GM19324 (cell line): ENCODE measurements at regions not wholly inside any gene's neighbourhood (a gene's known extent, or its start where the extent isn't known, plus 50 kb on each side); places are given as distances from the start of the nearest gene placed in this dataset.

ENCODE experiments used
- ATAC-seq: cut with Tn5 transposase; IDR thresholded peaks from one replicate; pipeline ENCODE4 v1.9.1; 2021; ENCODE audit warnings: mild to moderate bottlenecking, moderate library complexity; ENCODE audit not compliant: unreplicated experiment, low FRiP score

DNA sequence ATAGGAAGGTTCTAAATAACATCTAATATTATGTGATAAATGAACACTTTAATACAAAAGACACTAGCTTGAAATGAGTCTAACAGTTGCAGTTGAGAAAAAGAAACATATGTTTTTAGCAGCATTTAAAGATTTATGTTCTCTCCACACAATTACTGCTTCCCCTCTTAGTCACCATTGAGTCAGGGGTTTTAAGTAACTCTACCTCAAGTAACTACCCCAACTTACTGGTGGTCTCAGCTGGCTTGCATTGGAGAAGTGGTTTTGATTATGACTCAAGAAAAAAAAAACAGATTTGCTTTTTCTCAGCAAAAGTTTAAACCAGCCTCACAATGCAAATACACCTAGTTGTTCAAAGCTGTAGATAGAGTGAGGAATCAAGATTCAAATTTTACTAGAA is 1216.5 kb upstream of the CDH9 start:
- no peak for ATAC-seq

DNA sequence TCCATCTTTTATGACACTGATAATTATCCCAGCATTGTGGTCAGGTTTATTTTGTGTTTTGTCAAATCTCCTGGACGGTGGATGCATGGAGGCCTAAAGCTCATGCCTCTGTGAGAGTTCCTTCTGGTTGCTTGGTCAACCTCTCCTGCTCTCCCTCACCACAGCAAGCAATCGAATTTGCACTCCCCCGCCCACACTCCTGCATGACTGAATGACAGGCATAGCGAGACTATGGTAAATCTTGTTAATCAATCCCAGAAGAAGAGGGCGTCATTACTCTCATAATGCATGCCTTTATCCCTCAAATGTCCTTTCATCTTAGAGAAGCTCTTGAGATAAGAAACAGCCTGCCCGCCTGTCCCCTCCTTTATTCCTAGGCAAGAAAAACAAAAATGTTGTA is 1215.0 kb upstream of the CDH9 start:
- ATAC-seq: no peak

DNA sequence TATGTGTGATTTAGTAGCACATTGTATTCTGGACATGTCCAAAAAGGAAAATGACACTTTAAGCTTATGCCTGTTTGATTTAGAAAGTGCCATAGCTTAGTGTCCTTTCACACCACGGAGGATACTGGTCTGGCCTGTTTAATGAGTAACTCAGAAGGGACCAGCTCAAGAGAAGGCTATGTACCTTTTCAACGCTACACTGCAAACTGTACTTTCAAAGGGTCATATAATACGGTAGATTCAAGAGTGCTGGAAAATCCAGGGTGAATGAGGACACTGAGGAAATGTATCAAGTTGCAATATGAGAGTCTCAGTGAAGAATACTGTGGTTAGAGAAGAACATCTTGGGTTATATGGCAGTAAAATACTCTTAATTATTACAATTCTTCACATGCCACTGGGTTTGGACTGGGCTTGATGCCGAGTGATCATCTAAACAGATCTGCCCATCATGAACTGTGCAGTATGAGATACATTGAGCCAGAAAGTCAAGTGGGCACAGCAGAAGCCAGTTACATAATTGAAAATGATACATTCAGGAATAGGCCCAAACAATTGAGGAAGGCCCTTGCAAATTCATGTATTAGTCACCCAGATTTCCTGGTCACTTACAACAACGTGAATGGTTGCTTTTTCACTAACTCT is 1211.5 kb upstream of the CDH9 start:
- ATAC-seq: no peak

DNA sequence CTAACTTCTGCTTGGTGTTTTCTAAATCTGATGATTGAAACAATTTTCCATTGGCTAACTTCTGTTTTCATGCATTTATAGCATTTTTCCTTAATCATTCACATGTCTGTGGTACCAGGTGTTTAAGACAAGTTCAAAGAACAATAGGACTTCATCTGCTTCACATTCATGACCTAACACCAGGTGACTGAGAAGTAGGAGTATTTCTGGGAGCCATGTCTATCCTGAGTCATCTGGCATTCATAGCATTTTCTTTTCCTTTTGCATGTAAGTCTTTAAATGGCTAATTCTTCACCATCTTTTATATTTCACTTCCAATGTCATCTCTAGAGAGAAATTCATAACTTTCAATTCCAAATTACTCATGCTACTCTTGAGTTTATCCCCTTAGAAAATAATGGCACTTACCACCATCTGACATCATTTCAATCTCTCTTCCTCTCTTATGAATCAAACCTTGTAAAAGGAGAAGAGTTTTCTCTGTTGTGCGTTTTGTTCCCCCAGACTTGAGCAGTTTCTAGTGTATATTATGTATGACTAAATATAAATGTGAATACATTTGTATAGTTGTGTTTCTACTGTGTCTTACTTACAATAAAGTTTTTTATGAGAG is 1196.1 kb upstream of the CDH9 start:
- ATAC-seq: no peak

DNA sequence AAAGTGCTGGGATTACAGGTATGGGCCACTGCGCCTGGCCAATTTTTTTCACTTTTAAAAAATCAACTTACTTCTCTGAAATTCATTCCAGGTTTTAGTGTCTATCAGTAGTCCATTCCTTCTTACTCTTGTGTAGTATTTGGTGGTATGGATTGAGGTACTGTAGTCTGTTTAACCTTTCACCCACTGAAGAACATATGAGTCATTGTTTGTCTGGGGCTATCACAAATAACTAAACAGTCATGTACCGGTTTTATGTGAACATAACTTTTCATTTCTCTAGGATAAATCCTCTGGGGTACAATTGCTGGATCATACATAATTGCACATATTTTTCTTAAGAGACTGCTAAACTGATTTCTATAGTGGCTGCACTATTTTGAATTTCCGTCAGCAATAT is 1188.0 kb upstream of the CDH9 start:
- ATAC-seq: no peak

DNA sequence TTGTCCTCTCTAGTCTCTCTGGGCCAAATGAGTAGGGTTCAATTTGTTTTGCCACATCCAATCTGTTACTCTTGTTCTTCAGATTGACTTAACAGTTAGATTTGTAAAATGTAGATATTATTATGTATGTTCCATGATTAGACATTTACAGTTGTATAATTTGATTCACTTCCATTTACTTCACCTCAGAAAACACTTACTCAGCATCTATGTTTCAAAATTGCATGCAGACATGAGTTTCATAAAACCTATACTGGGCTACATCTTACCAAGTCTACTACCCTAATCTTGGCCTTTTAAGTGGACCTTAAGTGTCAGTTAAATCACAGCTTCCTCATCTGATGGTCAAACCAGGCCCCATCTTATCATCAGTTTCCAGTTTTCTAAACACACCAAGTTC is 1181.2 kb upstream of the CDH9 start:
- ATAC-seq: no peak

DNA sequence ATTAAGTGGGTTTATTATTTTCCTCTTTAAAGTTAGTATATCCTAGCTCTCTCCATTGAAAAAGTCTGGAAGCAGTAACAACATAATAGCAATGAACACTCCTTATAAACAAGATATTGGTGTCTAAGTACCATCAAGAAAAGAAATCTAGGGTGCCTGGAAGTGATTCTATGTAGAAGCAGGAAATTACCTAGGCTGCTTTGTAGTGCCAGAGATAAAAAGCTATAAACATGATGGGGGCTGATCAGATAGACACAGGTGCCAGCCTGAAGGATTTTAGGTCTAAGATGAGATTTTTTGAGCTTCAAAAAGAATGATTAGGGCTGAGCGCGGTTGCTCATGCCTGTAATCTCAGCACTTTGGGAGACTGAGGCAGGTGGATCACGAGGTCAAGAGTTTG is 1179.3 kb upstream of the CDH9 start:
- ATAC-seq: no peak

DNA sequence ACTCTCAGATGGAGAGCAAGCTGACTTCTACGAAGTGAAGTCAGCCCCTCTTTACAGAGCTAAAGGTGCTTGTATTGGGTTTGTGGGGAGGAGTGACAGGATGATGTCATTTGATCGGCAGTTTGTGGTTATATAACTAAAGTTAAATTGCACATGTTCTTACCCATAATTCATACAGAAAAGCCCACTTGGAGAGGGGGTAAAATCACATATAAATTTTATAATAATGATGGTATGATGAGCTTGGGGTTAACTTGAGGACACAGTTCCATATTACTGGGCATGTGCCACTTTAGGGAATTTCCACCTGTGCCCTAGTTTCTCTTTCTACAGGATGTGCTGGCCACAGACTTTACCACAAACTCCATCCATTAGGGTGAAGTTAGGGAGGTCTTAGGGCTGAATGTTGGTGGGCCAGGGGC is 1178.6 kb upstream of the CDH9 start:
- no peak for ATAC-seq

DNA sequence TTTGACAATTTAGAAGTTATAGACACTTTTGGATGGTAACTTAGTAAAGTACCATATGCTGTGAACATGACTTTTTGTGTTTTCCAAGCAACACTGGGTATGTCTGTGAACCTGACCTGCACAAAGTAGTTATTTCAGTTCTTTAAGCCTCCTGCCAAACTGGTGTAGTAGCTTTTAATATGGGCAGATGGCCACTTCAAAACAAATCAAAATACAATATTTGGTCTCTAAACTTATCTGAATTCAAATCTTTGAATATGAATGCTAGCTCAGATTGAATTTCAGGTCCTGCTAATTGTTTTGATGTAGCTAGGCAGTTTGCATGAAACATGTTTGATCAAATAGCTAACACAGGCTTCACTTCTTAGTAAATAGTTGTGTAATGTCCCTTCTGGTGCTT is 1176.7 kb upstream of the CDH9 start:
- no peak for ATAC-seq

DNA sequence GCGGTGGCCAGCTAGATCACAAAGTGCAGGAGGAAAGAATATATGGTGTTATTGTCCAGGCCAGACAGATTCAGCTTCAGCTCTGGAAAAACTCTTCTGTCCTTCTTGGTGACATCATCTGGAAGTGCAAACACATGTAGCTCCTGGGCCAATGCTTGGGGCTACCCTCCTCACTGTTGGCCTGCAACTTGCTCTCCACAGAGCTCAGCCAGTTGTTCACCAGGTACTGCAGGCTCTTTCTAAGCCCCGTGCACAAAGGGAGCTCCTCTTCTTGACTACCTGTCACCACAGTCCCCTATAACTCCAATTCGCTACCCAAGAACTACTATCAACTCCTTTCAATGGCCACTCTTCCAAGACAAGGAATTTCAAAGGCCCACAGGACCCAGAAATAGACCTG is 1175.9 kb upstream of the CDH9 start:
- ATAC-seq: no peak

DNA sequence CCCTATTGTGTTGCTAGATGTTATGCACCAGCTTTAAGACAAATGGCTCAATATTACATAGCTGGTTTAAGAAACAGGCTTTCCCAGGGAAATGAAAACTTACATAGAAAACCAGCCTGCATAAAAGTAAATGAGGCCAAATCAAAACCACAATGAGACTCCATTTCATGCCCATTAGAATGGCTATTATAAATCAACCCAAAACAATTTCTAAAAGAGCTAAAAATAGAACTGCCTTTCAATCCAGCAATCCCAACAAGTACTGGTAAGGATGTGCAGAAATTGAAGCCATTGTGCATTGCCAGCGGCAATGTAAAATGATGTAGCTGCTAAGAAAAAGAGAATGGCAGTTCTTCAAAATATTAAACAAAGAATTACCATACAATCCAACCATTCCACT is 1170.0 kb upstream of the CDH9 start:
- ATAC-seq: no peak

DNA sequence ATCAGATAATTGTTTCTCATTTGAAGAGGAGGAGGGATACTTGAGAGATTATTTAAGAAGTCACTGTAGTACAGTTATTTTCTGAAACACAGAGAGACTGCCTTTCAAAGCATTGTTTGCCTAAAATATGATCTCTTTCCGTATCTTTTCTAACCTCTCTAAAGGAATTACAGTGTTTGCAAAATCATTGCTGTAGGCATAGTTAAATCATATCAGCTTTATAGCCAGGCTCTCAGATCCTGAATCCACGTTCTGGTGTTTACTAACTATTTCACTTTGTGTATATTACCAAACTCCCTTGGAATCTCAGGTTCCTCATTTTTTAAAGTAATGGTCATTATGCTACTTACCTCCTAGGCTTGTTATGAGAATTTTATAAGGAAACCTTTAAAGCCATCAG is 1151.6 kb upstream of the CDH9 start:
- ATAC-seq: no peak

DNA sequence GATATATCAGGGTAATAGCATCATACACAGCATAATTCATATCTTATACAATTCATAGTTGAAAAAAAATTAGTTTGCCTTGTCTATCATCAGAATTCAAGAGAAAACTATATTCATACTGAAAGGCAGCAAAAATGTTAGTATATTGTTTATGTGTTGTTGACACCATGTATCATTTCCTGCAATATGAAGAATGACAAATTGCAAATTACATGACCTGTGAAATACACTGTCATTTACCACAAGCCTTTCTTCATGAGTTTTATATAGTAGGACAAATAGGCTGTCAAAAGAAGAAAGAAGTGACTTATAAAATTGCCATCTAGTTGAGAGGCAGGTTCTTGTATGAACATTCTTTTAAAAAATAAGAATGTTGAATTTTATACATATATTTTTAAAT is 1136.3 kb upstream of the CDH9 start:
- no peak for ATAC-seq

DNA sequence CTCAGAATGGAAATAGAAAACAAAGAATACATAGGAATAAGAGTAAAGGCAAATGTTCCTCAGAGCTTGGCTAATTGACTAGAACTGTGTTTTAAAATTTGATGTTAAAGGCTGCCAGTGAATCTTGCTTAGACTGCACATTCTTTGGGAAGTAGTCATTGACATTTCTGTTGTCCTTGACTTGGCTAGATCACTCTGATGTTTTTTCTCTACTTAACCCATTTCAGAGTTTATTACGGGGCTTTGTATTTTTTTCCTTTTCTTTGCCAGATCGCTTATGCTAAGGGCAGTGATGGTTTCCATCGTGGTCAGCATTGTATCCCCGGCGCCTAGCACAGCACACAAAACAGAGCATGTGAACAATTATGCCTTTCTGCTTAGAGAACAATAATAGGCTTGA is 1126.7 kb upstream of the CDH9 start:
- ATAC-seq: no peak

DNA sequence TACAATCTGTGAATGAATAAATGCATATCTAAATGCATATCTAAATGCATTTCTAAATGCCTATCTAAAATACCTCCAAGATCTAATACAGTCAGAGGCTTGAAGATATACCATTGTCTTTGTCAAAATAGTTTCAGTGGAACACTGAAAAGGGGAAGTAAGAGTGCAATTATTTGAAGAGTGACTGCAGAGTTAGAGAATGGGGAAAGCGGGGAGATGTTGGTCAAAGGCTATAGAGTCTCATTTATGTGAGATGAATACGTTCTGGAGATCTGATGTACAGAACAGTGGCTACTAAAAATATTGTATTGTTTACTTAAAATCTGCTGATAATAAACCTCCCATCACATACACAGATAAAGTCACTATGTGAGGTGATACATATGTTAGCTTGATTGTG is 1126.2 kb upstream of the CDH9 start:
- ATAC-seq: no peak

DNA sequence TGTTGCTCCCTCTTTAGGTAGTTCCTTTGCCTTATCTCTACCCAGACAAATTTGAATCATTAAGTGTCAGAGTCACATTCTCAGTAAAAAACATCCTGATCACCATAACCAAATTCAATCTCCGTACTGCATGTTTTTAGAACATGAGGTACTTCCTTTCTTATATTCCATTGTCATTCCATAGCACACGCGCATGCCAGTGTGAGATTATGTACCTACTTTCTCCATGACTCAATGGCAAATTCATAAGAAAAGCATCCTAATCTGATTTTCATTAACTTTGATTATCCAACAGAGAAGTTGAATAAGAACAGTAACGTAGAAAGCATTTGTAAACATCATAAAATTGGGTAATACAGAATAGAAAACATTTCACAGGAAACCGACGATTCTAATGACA is 1118.6 kb upstream of the CDH9 start:
- no peak for ATAC-seq

DNA sequence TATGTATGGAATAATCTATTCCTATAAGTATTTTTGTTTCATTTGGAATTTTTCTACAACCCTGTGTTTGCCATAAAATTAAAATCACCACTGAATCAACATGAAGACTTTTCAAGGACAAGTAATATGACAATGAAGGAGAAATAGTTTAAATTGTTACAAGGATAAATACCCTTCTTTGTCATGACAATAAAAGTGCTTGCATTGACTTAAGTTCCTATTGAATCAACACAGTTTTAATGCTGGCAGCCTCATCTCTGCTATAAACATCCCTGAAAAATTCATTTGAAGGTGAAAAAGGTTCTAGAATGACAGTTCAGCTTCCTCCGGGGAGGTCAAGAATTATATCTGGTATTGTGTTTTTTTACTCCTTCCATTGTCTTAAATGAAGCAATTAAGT is 1105.1 kb upstream of the CDH9 start:
- no peak for ATAC-seq

DNA sequence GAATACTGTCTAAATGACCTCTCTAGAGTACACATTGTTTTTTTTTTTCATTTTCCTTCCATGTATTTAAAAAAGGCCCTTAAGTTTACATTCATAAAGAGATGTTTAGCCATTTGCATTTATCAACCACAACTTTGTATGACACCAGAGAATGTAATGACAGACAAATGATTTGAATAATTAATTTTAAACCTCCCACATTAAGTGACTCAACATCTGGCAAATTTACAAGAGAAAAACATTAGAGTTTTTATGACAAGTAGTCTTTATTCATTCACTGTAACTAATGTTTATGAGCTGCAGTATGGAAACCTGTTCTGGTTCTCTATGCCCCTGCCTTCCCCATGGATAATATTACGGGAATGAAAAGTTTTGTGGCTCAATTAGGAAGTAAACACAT is 1093.8 kb upstream of the CDH9 start:
- ATAC-seq: no peak

DNA sequence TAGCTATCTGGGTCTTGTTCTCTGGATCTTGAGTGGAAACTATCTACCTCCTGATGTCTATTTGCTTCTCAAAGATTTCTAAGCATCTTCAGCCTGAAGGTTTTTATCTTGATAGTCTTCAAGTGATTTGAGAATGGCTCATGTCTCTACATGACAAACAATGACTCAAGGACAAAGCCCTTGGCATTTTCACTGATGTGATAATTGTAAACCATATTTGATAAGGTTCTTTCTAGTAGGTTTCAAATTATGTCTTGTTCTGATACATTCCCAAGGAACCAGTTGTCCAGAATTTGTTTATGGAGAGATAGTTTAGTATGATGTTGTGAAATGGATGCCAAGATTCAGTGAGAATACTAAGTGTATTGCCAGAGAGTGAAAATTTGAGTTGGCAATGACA is 1079.3 kb upstream of the CDH9 start:
- no peak for ATAC-seq

DNA sequence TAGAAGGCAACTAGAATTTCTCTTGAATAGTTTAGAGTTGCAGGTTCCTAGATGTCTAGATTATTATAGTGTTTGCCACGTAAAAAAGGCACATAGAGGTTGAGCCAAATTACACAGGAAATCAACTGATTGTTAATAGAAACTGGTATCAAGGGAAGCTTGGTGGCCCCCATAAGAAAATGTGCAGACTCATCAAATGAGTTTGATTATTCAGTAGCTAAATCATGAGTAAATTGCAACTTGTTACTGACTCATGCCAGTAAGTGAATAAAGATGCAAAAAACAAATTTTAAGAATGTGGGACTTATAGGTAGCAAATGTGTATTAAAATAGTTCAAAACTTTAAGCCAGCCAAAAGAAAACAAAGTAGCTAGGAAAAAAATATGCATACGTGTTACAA is 1078.9 kb upstream of the CDH9 start:
- no peak for ATAC-seq

DNA sequence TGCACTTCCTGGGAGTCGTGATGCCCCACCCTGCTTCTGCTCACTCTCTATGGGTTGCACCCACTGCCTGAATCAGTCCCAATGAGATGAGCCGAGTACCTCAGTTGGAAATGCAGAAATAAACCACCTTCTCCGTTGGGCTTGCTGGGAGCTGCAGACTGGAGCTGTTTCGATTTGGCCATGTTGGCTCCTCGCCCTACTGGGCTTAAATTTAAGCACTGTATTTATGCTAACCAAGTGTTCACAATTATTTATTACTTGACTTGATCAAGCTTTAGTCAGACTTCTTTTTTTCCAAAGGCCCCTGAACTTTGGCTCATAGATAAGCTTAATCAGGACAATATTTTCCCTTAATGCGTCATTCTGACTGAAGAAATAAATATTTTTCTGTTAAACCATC is 1072.4 kb upstream of the CDH9 start:
- no peak for ATAC-seq

DNA sequence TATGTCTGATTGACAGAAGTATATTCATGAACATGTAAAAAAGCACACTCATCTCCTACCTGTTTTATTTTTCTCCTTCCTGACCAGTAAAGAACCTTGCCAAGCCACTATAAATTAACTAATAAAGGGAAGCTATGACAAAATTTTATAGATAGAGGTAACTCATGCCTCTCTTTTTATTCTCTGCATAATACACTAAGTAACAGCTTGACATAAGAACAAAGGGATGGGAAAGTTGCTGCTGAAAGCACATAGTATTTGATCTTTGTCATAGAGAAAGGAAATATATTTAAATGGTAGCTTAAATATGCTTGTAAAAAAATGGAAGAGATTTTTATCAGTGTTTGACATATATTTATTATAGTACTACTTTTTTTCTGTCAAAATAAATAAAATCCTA is 1065.7 kb upstream of the CDH9 start:
- no peak for ATAC-seq

DNA sequence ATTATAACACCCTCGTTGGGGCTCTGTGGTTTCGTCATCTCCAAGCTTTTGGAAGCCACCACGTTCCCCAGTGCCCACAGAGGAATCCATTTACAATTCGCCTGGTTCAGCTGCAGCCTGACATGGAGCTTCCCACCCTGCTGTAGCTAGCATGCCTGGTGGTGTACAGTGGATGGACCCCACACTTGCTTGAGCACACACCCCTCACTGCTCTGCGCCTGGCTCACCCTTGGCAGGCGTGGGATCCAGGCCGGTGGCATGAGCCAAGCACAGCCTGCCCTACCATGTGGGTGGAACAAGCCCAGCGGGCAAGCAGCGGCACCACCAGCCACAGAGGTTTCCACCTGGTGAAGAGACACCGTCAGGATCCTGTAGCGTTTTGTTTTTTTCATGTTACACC is 1045.7 kb upstream of the CDH9 start:
- no peak for ATAC-seq
